Left ventricle myocardium inferior (tissue), 1 donor: ENCODE measurements at regions not wholly inside any gene's neighbourhood (a gene's known extent, or its start where the extent isn't known, plus 50 kb on each side); places are given as distances from the start of the nearest gene placed in this dataset.

Source experiments
- DNase-seq: peaks from one replicate; pipeline ENCODE4 v3.0.0-alpha.2; 2020
- H3K27ac ChIP-seq: fragments of 200-600 bp; replicated peaks from 2 replicates; pipeline ENCODE4 v1.8.0; 2021
- H3K27me3 ChIP-seq: fragments of 200-600 bp; 2 replicates; pipeline ENCODE4 v1.8.0; 2021; ENCODE audit warnings: low read depth
- H3K36me3 ChIP-seq: fragments of 200-600 bp; 2 replicates; pipeline ENCODE4 v1.8.0; 2021
- H3K4me1 ChIP-seq: fragments of 200-600 bp; 2 replicates; pipeline ENCODE4 v1.8.0; 2021
- H3K4me3 ChIP-seq: fragments of 200-600 bp; 2 replicates; pipeline ENCODE4 v1.8.0; 2021; ENCODE audit warnings: mild to moderate bottlenecking, moderate library complexity
- H3K9me3 ChIP-seq: fragments of 200-600 bp; replicated peaks from 2 replicates; pipeline ENCODE4 v1.8.0; 2021
- CTCF ChIP-seq: fragments of 200-600 bp; IDR thresholded peaks from 2 replicates; pipeline ENCODE4 v1.8.0; 2021; ENCODE audit warnings: antibody characterized with exemption, mild to moderate bottlenecking, borderline replicate concordance
- intact Hi-C: fragments of 100-400 bp; cut with micrococcal nuclease; formaldehyde crosslinking; loops from one replicate; pipeline ENCODE4 v1.11.0; 2022
- donor health status: DM: no; HTN: yes; CAD: no; lungs with severe emphysema.

DNA sequence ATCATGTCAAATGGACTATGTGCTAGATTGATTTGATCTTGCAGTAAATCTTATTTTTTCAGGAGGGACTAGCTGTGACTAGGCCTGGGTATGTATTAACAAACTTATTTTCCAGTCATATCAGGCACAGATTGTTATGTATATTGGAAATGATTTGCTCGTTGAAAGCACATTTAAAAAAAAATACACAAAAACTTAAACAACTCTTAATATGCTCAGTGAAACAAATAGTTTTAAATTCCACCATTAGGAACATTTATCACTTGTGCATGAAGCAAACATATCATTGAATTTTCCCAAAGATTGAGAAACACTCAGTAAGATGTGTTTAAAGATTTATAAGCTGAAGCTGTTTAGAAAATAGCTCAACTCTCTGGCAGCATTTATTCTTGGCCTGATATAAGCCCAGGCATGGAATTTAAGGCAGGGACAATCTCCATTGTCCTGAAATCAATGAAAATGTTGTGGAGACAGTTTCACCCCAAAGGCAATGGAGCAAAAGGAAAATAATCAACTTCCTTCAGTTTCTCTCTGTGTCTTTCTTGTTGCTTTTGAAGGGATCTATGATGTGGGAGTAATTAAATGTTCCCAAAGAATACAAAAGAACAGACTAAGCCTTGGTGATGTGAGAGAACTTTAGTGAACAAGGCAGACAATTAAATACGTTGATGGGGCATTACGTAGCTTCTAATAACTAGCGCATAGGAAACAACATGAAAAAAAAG is 250.3 kb downstream of the GPR37 start:
- Histone ChIP-seq H3K36me3 (no peaks in the 10 kb centered on the region), H3K27me3 (no peaks in the 10 kb centered on the region), H3K9me3 (no peaks in the 10 kb centered on the region), H3K4me3 (no peak overlapping the region), H3K4me1 (no peaks in the 10 kb centered on the region), H3K27ac (no peak overlapping the region)
- no peak for TF ChIP-seq CTCF
- intact Hi-C loops = no loop called here
- no peak for DNase-seq

DNA sequence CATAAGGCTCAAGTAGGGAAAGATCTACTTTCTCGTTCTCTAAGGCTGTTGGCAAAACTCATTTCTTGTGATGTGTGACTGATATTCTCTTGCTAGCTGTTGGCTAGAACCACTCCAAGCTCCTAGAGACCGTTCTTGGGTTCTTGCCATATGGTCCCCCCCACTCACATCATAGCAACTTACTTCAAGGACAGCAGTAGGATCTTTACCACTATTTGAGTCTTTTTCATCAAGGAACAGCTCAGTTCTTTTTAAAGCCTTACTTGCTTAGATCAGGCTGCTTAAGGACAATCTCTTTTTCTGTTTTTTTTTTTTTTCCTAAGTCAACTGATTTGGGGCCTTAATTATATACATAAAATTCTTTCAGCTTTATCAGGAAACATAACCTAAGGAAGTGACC is 251.1 kb downstream of the GPR37 start:
- H3K9me3 ChIP-seq = no peaks in the 10 kb centered on the region
- TF ChIP-seq CTCF = no peak
- intact Hi-C loops = no loop called here

DNA sequence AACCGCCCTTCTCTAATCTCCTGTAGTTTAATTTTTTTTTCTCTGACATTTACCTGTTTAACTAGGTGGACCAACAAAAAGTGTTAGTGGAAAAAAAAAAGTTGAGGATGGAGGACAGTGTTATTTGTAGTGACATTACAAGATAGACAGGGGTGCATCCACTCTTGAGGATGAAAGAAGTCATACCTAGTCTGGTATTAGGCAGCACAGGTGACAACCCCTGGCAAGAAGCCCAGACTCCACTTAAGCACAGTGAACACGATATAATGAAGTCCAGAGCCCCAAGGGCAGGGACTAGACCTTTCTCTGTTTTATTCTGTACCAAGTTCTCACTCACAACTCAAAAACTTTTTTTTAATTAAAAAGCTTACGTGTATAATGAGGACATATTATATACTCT is 268.4 kb downstream of the GPR37 start:
- intact Hi-C loops = no loop called here
- no peak for TF ChIP-seq CTCF
- Histone ChIP-seq H3K27ac (no peak overlapping the region), H3K4me3 (no peak overlapping the region), H3K9me3 (no peaks in the 10 kb centered on the region), H3K36me3 (no peaks in the 10 kb centered on the region), H3K27me3 (no peaks in the 10 kb centered on the region), H3K4me1 (no peaks in the 10 kb centered on the region)
- DNase-seq = no peak

More for the DNA sequence above, 251.1 kb downstream of the GPR37 start:
- no peak for DNase-seq
- H3K4me1 ChIP-seq = no peaks in the 10 kb centered on the region
- H3K27me3 ChIP-seq = no peaks in the 10 kb centered on the region
- no peak overlapping the region for H3K27ac ChIP-seq
- no peaks in the 10 kb centered on the region for H3K36me3 ChIP-seq
- H3K4me3 ChIP-seq = no peak overlapping the region

DNA sequence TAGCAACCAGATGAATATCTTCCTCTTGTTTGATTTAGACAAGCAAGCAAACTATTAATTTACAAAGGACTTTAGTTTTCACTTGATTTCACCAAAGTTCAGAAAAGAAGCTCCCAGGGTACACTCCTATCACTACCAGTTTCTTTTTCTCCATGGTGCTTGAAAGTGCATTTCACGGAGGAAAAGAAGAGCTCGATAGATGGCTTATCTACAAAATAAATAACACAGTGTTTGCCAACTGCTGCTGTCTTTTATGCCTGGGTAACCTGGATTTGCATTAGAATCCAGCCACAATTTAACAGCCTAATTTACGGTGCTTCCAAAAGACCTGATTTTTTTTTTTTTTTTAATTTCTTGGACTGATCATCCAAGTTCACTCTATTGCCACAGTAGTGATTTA is 275.7 kb downstream of the GPR37 start:
- intact Hi-C loops = no loop called here

DNA sequence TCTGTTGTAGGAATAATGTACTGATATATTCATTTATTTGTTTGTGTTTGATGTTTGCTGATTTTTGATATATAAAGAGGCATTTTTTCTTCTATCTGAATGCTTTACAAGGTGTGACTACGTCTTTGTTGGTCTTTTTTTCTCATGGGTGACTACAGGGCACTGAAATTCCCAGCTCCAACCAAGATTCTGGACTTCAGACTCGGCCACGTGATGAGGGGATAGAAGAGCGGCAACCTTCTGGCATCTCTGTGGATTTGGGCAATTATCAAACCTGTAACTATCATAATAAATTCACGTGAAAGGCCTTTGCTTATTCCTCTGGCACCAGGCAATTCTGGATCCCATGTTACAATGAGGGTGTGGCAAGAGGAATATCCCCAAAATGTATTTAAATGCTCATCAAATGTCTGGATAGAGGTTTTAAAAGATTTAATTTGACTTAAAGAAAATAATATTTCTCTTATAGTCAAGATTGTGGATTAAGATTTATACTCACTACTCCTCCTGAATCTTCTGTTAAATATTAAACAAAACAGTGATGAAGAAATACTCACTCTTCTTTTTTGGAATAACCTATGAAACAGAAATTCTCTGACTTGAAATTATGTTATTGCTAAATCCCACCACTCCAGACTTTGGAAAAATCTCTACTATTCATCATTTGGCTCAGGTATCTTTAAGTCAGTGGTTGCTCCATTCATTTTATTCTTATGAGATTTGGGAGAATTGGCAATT is 276.3 kb downstream of the GPR37 start:
- no peak for TF ChIP-seq CTCF
- DNase-seq = no peak

More for the DNA sequence above, 275.7 kb downstream of the GPR37 start:
- Histone ChIP-seq H3K9me3 (no peaks in the 10 kb centered on the region), H3K4me1 (no peaks in the 10 kb centered on the region), H3K4me3 (no peak overlapping the region), H3K27me3 (no peaks in the 10 kb centered on the region), H3K36me3 (no peaks in the 10 kb centered on the region), H3K27ac (no peak overlapping the region)
- no peak for TF ChIP-seq CTCF
- no peak for DNase-seq

More for the DNA sequence above, 276.3 kb downstream of the GPR37 start:
- H3K4me1 ChIP-seq = no peaks in the 10 kb centered on the region
- intact Hi-C loops = no loop called here
- H3K4me3 ChIP-seq = no peak overlapping the region
- H3K27me3 ChIP-seq = no peaks in the 10 kb centered on the region
- no peaks in the 10 kb centered on the region for H3K36me3 ChIP-seq
- no peaks in the 10 kb centered on the region for H3K9me3 ChIP-seq
- no peak overlapping the region for H3K27ac ChIP-seq
